IMR-90 (cell line): ENCODE measurements at regions not wholly inside any gene's neighbourhood (a gene's known extent, or its start where the extent isn't known, plus 50 kb on each side); places are given as distances from the start of the nearest gene placed in this dataset.

Experiments used
- ATAC-seq: fragments of 200-7000 bp; cut with Tn5 transposase; 2 replicates; pipeline ENCODE4 v1.9.1; 2020; ENCODE audit warnings: low read depth, mild to moderate bottlenecking, moderate library complexity
- BruUV-seq: library from RNA; stranded (reverse); fragments of 400-500 nt; replicated peaks from 2 replicates; lab custom pipeline; 2021; lab: Mats Ljungman, UMichigan
- CTCF ChIA-PET: fragments of 300-600 bp; formaldehyde crosslinking; extraction: SDS; loops from one replicate; lab custom pipeline; 2021; ENCODE audit warnings: antibody characterized with exemption; lab: Yijun Ruan, JAX
- POLR2A ChIA-PET: fragments of 300-600 bp; sonication (Branson Sonifier 250); formaldehyde crosslinking; loops from one replicate; lab custom pipeline; 2022; ENCODE audit warnings: antibody characterized with exemption; ENCODE audit not compliant: unreplicated experiment; lab: Charles Lee
- DNase-seq: peaks from one replicate; pipeline ENCODE4 v3.0.0; 2013
- H2AFZ ChIP-seq: replicated peaks from 2 replicates; pipeline ENCODE3; 2013; ENCODE audit warnings: low read length, mild to moderate bottlenecking; ENCODE audit not compliant: poor library complexity
- H2AK5ac ChIP-seq: 2 replicates; pipeline ENCODE4 v1.6.1; 2013; ENCODE audit warnings: low read depth, low read length, inconsistent platforms
- H2AK9ac ChIP-seq: replicated peaks from 2 replicates; pipeline ENCODE3; 2013; ENCODE audit warnings: mild to moderate bottlenecking, low read depth, low read length, moderate library complexity; ENCODE audit not compliant: poor library complexity
- H2BK120ac ChIP-seq: 2 replicates; pipeline ENCODE4 v1.6.1; 2013; ENCODE audit warnings: low read depth, low read length, inconsistent platforms
- H2BK15ac ChIP-seq: 3 replicates; pipeline ENCODE4 v1.6.1; 2013; ENCODE audit warnings: low read depth, low read length, inconsistent platforms
- H2BK20ac ChIP-seq: 2 replicates; pipeline ENCODE4 v1.6.1; 2013; ENCODE audit warnings: low read depth, mild to moderate bottlenecking, inconsistent platforms, low read length, moderate library complexity
- H2BK5ac ChIP-seq: 2 replicates; pipeline ENCODE4 v1.6.1; 2013; ENCODE audit warnings: mild to moderate bottlenecking, low read depth, low read length, inconsistent platforms; ENCODE audit not compliant: poor library complexity, severe bottlenecking
- H3K14ac ChIP-seq: replicated peaks from 2 replicates; pipeline ENCODE4 v1.6.1; 2013; ENCODE audit warnings: low read depth, low read length, inconsistent platforms
- H3K18ac ChIP-seq: 2 replicates; pipeline ENCODE4 v1.6.1; 2013; ENCODE audit warnings: low read depth, low read length, control low read depth
- H3K23ac ChIP-seq: 2 replicates; pipeline ENCODE4 v1.6.1; 2013; ENCODE audit warnings: low read depth, low read length, inconsistent platforms
- H3K27ac ChIP-seq: 2 replicates; pipeline ENCODE4 v1.5.1; 2013; ENCODE audit warnings: mild to moderate bottlenecking, control low read depth, low read length; ENCODE audit not compliant: insufficient read depth
- H3K27me3 ChIP-seq: 2 replicates; pipeline ENCODE4 v1.6.1; 2013; ENCODE audit warnings: low read length; ENCODE audit not compliant: control insufficient read depth, insufficient read depth
- H3K36me3 ChIP-seq: 2 replicates; pipeline ENCODE4 v1.6.1; 2013; ENCODE audit warnings: low read length, mixed read lengths; ENCODE audit not compliant: control insufficient read depth, insufficient read depth
- H3K4ac ChIP-seq: 2 replicates; pipeline ENCODE4 v1.6.1; 2013; ENCODE audit warnings: low read depth, low read length, inconsistent platforms
- H3K4me1 ChIP-seq: 2 replicates; pipeline ENCODE4 v1.6.1; 2013; ENCODE audit warnings: low read length, mixed read lengths; ENCODE audit not compliant: control insufficient read depth, insufficient read depth
- H3K4me2 ChIP-seq: 2 replicates; pipeline ENCODE4 v1.6.1; 2013; ENCODE audit warnings: low read depth, mild to moderate bottlenecking, control low read depth, low read length, moderate library complexity
- H3K4me3 ChIP-seq: 2 replicates; pipeline ENCODE4 v1.5.1; 2013; ENCODE audit warnings: low read depth, mild to moderate bottlenecking, control low read depth, low read length, moderate library complexity; ENCODE audit not compliant: insufficient read depth
- H3K56ac ChIP-seq: 2 replicates; pipeline ENCODE4 v1.6.1; 2013; ENCODE audit warnings: low read length, inconsistent platforms; ENCODE audit not compliant: insufficient read depth; ENCODE audit errors: extremely low read depth
- H3K79me1 ChIP-seq, 2 experiments: 2 replicates each; pipeline ENCODE4 v1.6.1; 2013; ENCODE audit warnings: low read length in 2 of 2, inconsistent platforms in 1 of 2, low read depth in 1 of 2
- H3K9ac ChIP-seq: 2 replicates; pipeline ENCODE4 v1.6.1; 2013; ENCODE audit warnings: low read depth, low read length, control low read depth
- H3K9me1 ChIP-seq: 2 replicates; pipeline ENCODE4 v1.6.1; 2013; ENCODE audit warnings: low read length, inconsistent platforms; ENCODE audit not compliant: insufficient read depth
- H3K9me3 ChIP-seq: 2 replicates; pipeline ENCODE4 v1.6.1; 2013; ENCODE audit warnings: low read length; ENCODE audit not compliant: control insufficient read depth, insufficient read depth
- H4K20me1 ChIP-seq: 2 replicates; pipeline ENCODE4 v1.6.1; 2013; ENCODE audit warnings: low read length, inconsistent platforms; ENCODE audit not compliant: insufficient read depth
- H4K5ac ChIP-seq: 2 replicates; pipeline ENCODE4 v1.6.1; 2013; ENCODE audit warnings: mild to moderate bottlenecking, low read depth, low read length, control low read depth
- H4K8ac ChIP-seq, 2 experiments: 2 replicates each; pipeline ENCODE4 v1.6.1; 2013; ENCODE audit warnings: low read depth in 2 of 2, low read length in 2 of 2, control low read depth in 1 of 2, inconsistent platforms in 1 of 2
- H4K91ac ChIP-seq: 2 replicates; pipeline ENCODE4 v1.6.1; 2013; ENCODE audit warnings: low read depth, low read length, inconsistent platforms; ENCODE audit not compliant: insufficient read depth
- BHLHE40 ChIP-seq: fragments of 150-350 bp; IDR thresholded peaks from 2 replicates; pipeline ENCODE4 v1.6.1; 2016; ENCODE audit warnings: mild to moderate bottlenecking, low read depth, low read length
- CEBPB ChIP-seq: IDR thresholded peaks from 2 replicates; pipeline ENCODE4 v1.6.1; 2012; ENCODE audit warnings: low read depth, low read length, improper control_type of control experiment
- MAZ ChIP-seq: IDR thresholded peaks from 2 replicates; pipeline ENCODE4 v1.6.1; 2012; ENCODE audit warnings: low read depth, mild to moderate bottlenecking, low read length, improper control_type of control experiment, moderate library complexity, borderline replicate concordance
- NFE2L2 ChIP-seq: fragments of 150-350 bp; IDR thresholded peaks from 2 replicates; pipeline ENCODE4 v1.6.1; 2016; ENCODE audit warnings: low read depth, mild to moderate bottlenecking, low read length
- POLR2A ChIP-seq: IDR thresholded peaks from 2 replicates; pipeline ENCODE4 v1.6.1; 2012; ENCODE audit warnings: mild to moderate bottlenecking, low read depth, low read length
- RAD21 ChIP-seq: IDR thresholded peaks from 2 replicates; pipeline ENCODE4 v1.6.1; 2012; ENCODE audit warnings: low read length, improper control_type of control experiment
- RFX5 ChIP-seq: IDR thresholded peaks from 2 replicates; pipeline ENCODE4 v1.8.0; 2012; ENCODE audit warnings: low read depth, mild to moderate bottlenecking, low read length, moderate library complexity
- SMC3 ChIP-seq: fragments of 150-350 bp; IDR thresholded peaks from 2 replicates; pipeline ENCODE4 v1.6.1; 2016; ENCODE audit warnings: low read depth, mild to moderate bottlenecking, antibody characterized with exemption, low read length, moderate library complexity
- WGBS, 2 experiments: methylation state at CpG; one replicate each; pipeline versions ENCODE4 v1.1.5 to v1.1.7; 2013; ENCODE audit warnings: missing lambda C conversion rate in 2 of 2; ENCODE audit not compliant: insufficient read length in 1 of 2; ENCODE audit errors: extremely low coverage in 2 of 2; 5-methylcytosine and 5-hydroxymethylcytosine counted together
- dilution Hi-C: fragments of 300-500 bp; cut with HindIII; formaldehyde crosslinking; loops from one replicate; pipeline ENCODE4 v1.14.3; 2018; ENCODE audit warnings: low sequenced_read_pairs; ENCODE audit not compliant: unreplicated experiment
- in situ Hi-C: fragments of 300-500 bp; cut with MboI; formaldehyde crosslinking; loops from 3 replicates; pipeline ENCODE4 v1.14.3; 2019; ENCODE audit warnings: low sequenced_read_pairs, inconsistent platforms, mixed read lengths
- intact Hi-C: fragments of 100-400 bp; cut with micrococcal nuclease; formaldehyde crosslinking; loops from 2 replicates; pipeline ENCODE4 v1.10.0; 2022
- TF ChIP-seq, protein P1 (sequence below): conservative IDR thresholded peaks from 2 replicates; pipeline ENCODE4 v1.5.1; 2012; ENCODE audit warnings: mild to moderate bottlenecking, low read depth, low read length, improper control_type of control experiment

GRCh38 chr1:29631361-29631760 lies 395.0 kb downstream of the PTPRU start:
- WGBS, 2 experiments, result 33% methylated on average over 1 of the region's 5 CpGs; no CpG with 5 or more reads in 1 of the 2 experiments

More at GRCh38 chr1:29631361-29631760, 395.0 kb downstream of the PTPRU start:
- intact Hi-C loops, result no loop called here
- Histone ChIP-seq H2AK5ac (no peak overlapping the region), H3K9me1 (no peaks in the 10 kb centered on the region), H3K56ac (no peak overlapping the region), H3K36me3 (no peaks in the 10 kb centered on the region), H3K4ac (no peak overlapping the region), H3K4me3 (no peak overlapping the region), H2BK120ac (no peak overlapping the region; the same call in 1 of the 2 replicates), H2AFZ (no peak overlapping the region), H3K14ac (no peak overlapping the region), H3K18ac (no peak overlapping the region), H3K27ac (no peak overlapping the region), H4K5ac (no peak overlapping the region), H2BK20ac (no peak overlapping the region; the same call in 1 of the 2 replicates), H3K9ac (no peak overlapping the region), H4K8ac (no peak overlapping the region), H3K23ac (no peak overlapping the region), H3K79me1 (no peaks in the 10 kb centered on the region), H2BK5ac (no peak overlapping the region), H2BK15ac (no peak overlapping the region), H4K91ac (no peak overlapping the region), H3K9me3 (0 out of 2 replicates have a peak, but pooled peaks cover 3% of the 10 kb centered on the region), H4K20me1 (no peaks in the 10 kb centered on the region; the same call in 1 of the 2 replicates), H3K4me2 (0 out of 2 replicates have a peak overlapping the region, but pooled peaks have one; percentile 29), H3K4me1 (peaks cover 8% of the 10 kb centered on the region), H2AK9ac (no peak overlapping the region), H3K27me3 (0 out of 2 replicates have a peak, but pooled peaks cover 1% of the 10 kb centered on the region)
- in situ Hi-C loops, result no loop called here
- TF ChIP-seq MAZ (0 out of 2 replicates have a peak, but pooled peaks have one; percentile 43), POLR2A (no peak), CEBPB (0 out of 2 replicates have a peak, but pooled peaks have one; percentile 19), RAD21 (no peak), SMC3 (no peak), NFE2L2 (no peak), BHLHE40 (no peak), RFX5 (no peak)
- TF ChIP-seq, protein P1, sequence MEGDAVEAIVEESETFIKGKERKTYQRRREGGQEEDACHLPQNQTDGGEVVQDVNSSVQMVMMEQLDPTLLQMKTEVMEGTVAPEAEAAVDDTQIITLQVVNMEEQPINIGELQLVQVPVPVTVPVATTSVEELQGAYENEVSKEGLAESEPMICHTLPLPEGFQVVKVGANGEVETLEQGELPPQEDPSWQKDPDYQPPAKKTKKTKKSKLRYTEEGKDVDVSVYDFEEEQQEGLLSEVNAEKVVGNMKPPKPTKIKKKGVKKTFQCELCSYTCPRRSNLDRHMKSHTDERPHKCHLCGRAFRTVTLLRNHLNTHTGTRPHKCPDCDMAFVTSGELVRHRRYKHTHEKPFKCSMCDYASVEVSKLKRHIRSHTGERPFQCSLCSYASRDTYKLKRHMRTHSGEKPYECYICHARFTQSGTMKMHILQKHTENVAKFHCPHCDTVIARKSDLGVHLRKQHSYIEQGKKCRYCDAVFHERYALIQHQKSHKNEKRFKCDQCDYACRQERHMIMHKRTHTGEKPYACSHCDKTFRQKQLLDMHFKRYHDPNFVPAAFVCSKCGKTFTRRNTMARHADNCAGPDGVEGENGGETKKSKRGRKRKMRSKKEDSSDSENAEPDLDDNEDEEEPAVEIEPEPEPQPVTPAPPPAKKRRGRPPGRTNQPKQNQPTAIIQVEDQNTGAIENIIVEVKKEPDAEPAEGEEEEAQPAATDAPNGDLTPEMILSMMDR, result no peak
- dilution Hi-C loops, result no loop called here
- ChIA-PET CTCF (no interaction called here), POLR2A (no interaction called here)
- BruUV-seq, result no TSS peak
- DNase-seq, result peak; percentile 66
- peak; percentile 83 for ATAC-seq
